K562 (cell line): ENCODE measurements at regions not wholly inside any gene's neighbourhood (a gene's known extent, or its start where the extent isn't known, plus 50 kb on each side); places are given as distances from the start of the nearest gene placed in this dataset.

ENCODE experiments used
- ATAC-seq: fragments of 200-7000 bp; cut with Tn5 transposase; 3 replicates; pipeline ENCODE4 v1.9.1; 2020; ENCODE audit warnings: moderate library complexity
- BruUV-seq: library from RNA; stranded (reverse); fragments of 400-500 nt; replicated peaks from 2 replicates; lab custom pipeline; 2021; lab: Mats Ljungman, UMichigan
- CTCF ChIA-PET: fragments of 300-600 bp; formaldehyde crosslinking; extraction: SDS; loops from one replicate; lab custom pipeline; 2021; ENCODE audit warnings: low intra/inter-chr PET ratio; lab: Yijun Ruan, JAX
- POLR2A ChIA-PET: fragments of 300-600, 350-650 bp; sonication (Branson Sonifier 250); formaldehyde crosslinking; extraction: SDS; loops from one replicate; lab custom pipeline; 2021; ENCODE audit warnings: antibody characterized with exemption, inconsistent platforms; lab: Yijun Ruan, JAX
- DNase-seq, 4 experiments: peaks; one replicate each; pipeline versions ENCODE4 v3.0.0 to v3.0.0-alpha.2; 2011 to 2018; ENCODE audit warnings: low spot score in 3 of 4, mixed read lengths in 3 of 4; ENCODE audit errors: extremely low read depth in 1 of 4
- FAIRE-seq: peaks from 2 replicates; lab custom pipeline; 2011; peaks lifted over from hg19 to GRCh38; lab: Jason Lieb, UNC
- H2AFZ ChIP-seq: 2 replicates; pipeline ENCODE4 v1.6.0; 2011; ENCODE audit warnings: low read depth, low read length, control low read depth, inconsistent platforms
- H3K27ac ChIP-seq: fragments of 200-600 bp; 3 replicates; pipeline ENCODE4 v1.8.0; 2011; ENCODE audit warnings: low read depth, mild to moderate bottlenecking, control low read depth, inconsistent platforms, low read length, moderate library complexity, mixed read lengths; ENCODE audit errors: extremely low read depth
- H3K27me3 ChIP-seq, 2 experiments: fragments of 300-600 bp in 1 of 2; 2 replicates in 1 of 2; 3 replicates in 1 of 2; pipeline versions ENCODE4 v1.6.0 to v1.8.0; 2011; ENCODE audit warnings: inconsistent platforms in 2 of 2, low read length in 2 of 2, mild to moderate bottlenecking in 1 of 2, mixed read lengths in 1 of 2, moderate library complexity in 1 of 2; ENCODE audit not compliant: control insufficient read depth in 2 of 2, insufficient read depth in 2 of 2
- H3K36me3 ChIP-seq: fragments of 300-600 bp; 3 replicates; pipeline ENCODE4 v1.8.0; 2011; ENCODE audit warnings: mild to moderate bottlenecking, low read length, inconsistent platforms; ENCODE audit not compliant: control insufficient read depth, insufficient read depth
- H3K4me1 ChIP-seq, 2 experiments: fragments of 200-600 bp in 1 of 2; replicated peaks in 1 of 2; 2 replicates in 1 of 2; 3 replicates in 1 of 2; pipeline versions ENCODE4 v1.5.1 to v1.8.0; 2011; ENCODE audit warnings: inconsistent platforms in 2 of 2, low read length in 2 of 2, mild to moderate bottlenecking in 1 of 2, mixed read lengths in 1 of 2, moderate library complexity in 1 of 2; ENCODE audit not compliant: control insufficient read depth in 2 of 2, insufficient read depth in 2 of 2
- H3K4me2 ChIP-seq: 2 replicates; pipeline ENCODE4 v1.6.1; 2011; ENCODE audit warnings: low read length, control low read depth, inconsistent platforms, mixed read lengths; ENCODE audit not compliant: insufficient read depth
- H3K4me3 ChIP-seq: fragments of 200-600 bp; sonication (generic), shearing (Covaris generic); 2 replicates; pipeline ENCODE4 v1.5.1; 2016; ENCODE audit warnings: control low read depth, inconsistent platforms
- H3K79me2 ChIP-seq: fragments of 200-600 bp; 3 replicates; pipeline ENCODE4 v1.8.0; 2011; ENCODE audit warnings: low read length, inconsistent platforms; ENCODE audit not compliant: control insufficient read depth, insufficient read depth
- H3K9ac ChIP-seq, 2 experiments: 2 replicates each; pipeline versions ENCODE4 v1.6.0 to v1.6.1; 2011; ENCODE audit warnings: low read depth in 2 of 2, low read length in 2 of 2, control low read depth in 1 of 2, inconsistent platforms in 1 of 2, mild to moderate bottlenecking in 1 of 2, mixed read lengths in 1 of 2; ENCODE audit not compliant: insufficient read depth in 1 of 2
- H3K9me1 ChIP-seq: one replicate; pipeline ENCODE4 v1.6.0; 2011; ENCODE audit warnings: inconsistent platforms, mild to moderate bottlenecking, low read length, moderate library complexity; ENCODE audit not compliant: control insufficient read depth, insufficient read depth
- H3K9me3 ChIP-seq: replicated peaks from 2 replicates; pipeline ENCODE4 v1.5.1; 2011; ENCODE audit warnings: low read depth, low read length, inconsistent platforms; ENCODE audit not compliant: control insufficient read depth, insufficient read depth
- H4K20me1 ChIP-seq: replicated peaks from 2 replicates; pipeline ENCODE4 v1.6.1; 2011; ENCODE audit warnings: low read length, inconsistent platforms, mixed read lengths; ENCODE audit not compliant: control insufficient read depth, insufficient read depth
- ARNT ChIP-seq, 2 experiments: fragments of 450-650 bp; IDR thresholded peaks; 2 replicates each; pipeline ENCODE4 v1.6.1; 2016; ENCODE audit warnings: mild to moderate bottlenecking in 1 of 2
- CHD7 ChIP-seq: fragments of 200-600 bp; sonication (generic); IDR thresholded peaks from one replicate; pipeline ENCODE4 v1.6.1; 2012; ENCODE audit warnings: mild to moderate bottlenecking, low read depth, low read length, inconsistent platforms
- FOXM1 ChIP-seq, 2 experiments: fragments of 450-650 bp in 1 of 2; sonication (generic) in 1 of 2; formaldehyde crosslinking in 1 of 2; IDR thresholded peaks; 2 replicates each; pipeline versions ENCODE4 v1.6.1 to v1.9.0; 2017 to 2022; ENCODE audit warnings: low read depth in 2 of 2, mild to moderate bottlenecking in 2 of 2, missing genetic modification reagents in 1 of 2, moderate library complexity in 1 of 2
- LEF1 ChIP-seq: fragments of 450-650 bp; IDR thresholded peaks from 2 replicates; pipeline ENCODE4 v1.6.1; 2016; ENCODE audit warnings: mild to moderate bottlenecking
- SNAPC5 ChIP-seq: fragments of 250-450 bp; sonication (Bioruptor Pico); IDR thresholded peaks from 2 replicates; pipeline ENCODE4 v1.8.0; 2021; ENCODE audit warnings: moderate library complexity, mild to moderate bottlenecking, inconsistent platforms
- SRSF1 ChIP-seq: fragments of 200-400 bp; formaldehyde crosslinking; IDR thresholded peaks from 2 replicates; pipeline ENCODE4 v1.6.1; 2017; ENCODE audit warnings: mild to moderate bottlenecking, low read depth, low read length, moderate library complexity
- ZBTB26 ChIP-seq: fragments of 450-650 bp; formaldehyde crosslinking; IDR thresholded peaks from 2 replicates; pipeline ENCODE4 v1.4.0; 2022; ENCODE audit warnings: missing genetic modification characterization
- ZNF507 ChIP-seq: conservative IDR thresholded peaks from 2 replicates; pipeline ENCODE4 v1.6.1; 2017; ENCODE audit warnings: missing genetic modification characterization, missing compliant biosample characterization
- WGBS: fragments of 100-300 bp; shearing (Covaris generic); methylation state at CpG from one replicate; pipeline ENCODE4 v1.1.6; 2016; ENCODE audit warnings: low coverage, mixed read lengths; ENCODE audit not compliant: insufficient coverage; ENCODE audit errors: missing lambda C conversion rate; 5-methylcytosine and 5-hydroxymethylcytosine counted together
- in situ Hi-C: fragments of 300-500 bp; cut with MboI; formaldehyde crosslinking; loops from 4 replicates; pipeline ENCODE4 v1.15.0; 2018; ENCODE audit warnings: inconsistent platforms, mixed read lengths
- intact Hi-C: fragments of 100-400 bp; cut with micrococcal nuclease; formaldehyde crosslinking; loops from 2 replicates; pipeline ENCODE4 v1.14.2; 2022

- CTCF ChIA-PET: interaction anchor here (0.7 to 2.2 kb wide), 2 partner anchors 235 to 237 kb away, joined by 3 to 12 read pairs; partner anchors contain the start of gene MYLIP
- no peaks in the 10 kb centered on the region for H3K36me3 ChIP-seq
- no peaks in the 10 kb centered on the region for H3K79me2 ChIP-seq
- H3K4me2 ChIP-seq: no peak overlapping the region
- 0 out of 3 replicates have a peak overlapping the region, but pooled peaks have one; percentile 6 for H3K27ac ChIP-seq
- peak; percentile 61 to 81 (median 70) for DNase-seq
- H4K20me1 ChIP-seq: no peaks in the 10 kb centered on the region
- H3K9me3 ChIP-seq: peaks cover 15% of the 10 kb centered on the region; the same call in 1 of the 2 replicates
- FAIRE-seq: peak; percentile 67
- POLR2A ChIA-PET: interaction anchor here (1.0 to 17.2 kb wide), 2 partner anchors 8 to 238 kb away, joined by 3 to 186 read pairs; partner anchors contain the start of gene MYLIP
- H3K27me3 ChIP-seq: no peaks in the 10 kb centered on the region
- peaks cover 14 to 51% of the 10 kb centered on the region in 2 experiments for H3K4me1 ChIP-seq
- H3K9ac ChIP-seq: no peak overlapping the region
- 0 out of 3 replicates have a peak, but pooled peaks have one; percentile 9 for ATAC-seq
- 57% methylated on average over 5 of the region's 5 CpGs for WGBS
- no peak overlapping the region for H3K4me3 ChIP-seq
- no peak overlapping the region for H2AFZ ChIP-seq
- in situ Hi-C loops (no loop called here), intact Hi-C loops (no loop called here)
- no TSS peak for BruUV-seq
- H3K9me1 ChIP-seq: no peaks in the 10 kb centered on the region
- TF ChIP-seq SNAPC5 (no peak), ARNT (IDR thresholded peaks at IDR 0.05) (peak in 1 of 2 experiments; percentile 56; a peak in 1 of 4 replicates), LEF1 (0 out of 2 replicates have a peak, but pooled peaks have one; percentile 16), ZNF507 (tag) (no peak), FOXM1 (IDR thresholded peaks at IDR 0.05; ENCODE audit: low read depth) (peak; percentile 61; the same call in 1 of the 2 replicates), FOXM1 (CRISPR knock-in tag; IDR thresholded peaks at IDR 0.05; ENCODE audit: low read depth) (no peak), SRSF1 (no peak), ZBTB26 (CRISPR knock-in tag) (no peak), CHD7 (no peak)
These were observed 230.9 kb upstream of the DTNBP1 start for GRCh38 chr6:15893556-15894253.
